Left ventricle myocardium inferior (tissue), 1 donor: ENCODE measurements at regions not wholly inside any gene's neighbourhood (a gene's known extent, or its start where the extent isn't known, plus 50 kb on each side); places are given as distances from the start of the nearest gene placed in this dataset.

Source experiments
- DNase-seq: peaks from one replicate; pipeline ENCODE4 v3.0.0-alpha.2; 2020
- H3K27ac ChIP-seq: fragments of 200-600 bp; replicated peaks from 2 replicates; pipeline ENCODE4 v1.8.0; 2021
- H3K27me3 ChIP-seq: fragments of 200-600 bp; 2 replicates; pipeline ENCODE4 v1.8.0; 2021; ENCODE audit warnings: low read depth
- H3K36me3 ChIP-seq: fragments of 200-600 bp; 2 replicates; pipeline ENCODE4 v1.8.0; 2021
- H3K4me1 ChIP-seq: fragments of 200-600 bp; 2 replicates; pipeline ENCODE4 v1.8.0; 2021
- H3K4me3 ChIP-seq: fragments of 200-600 bp; 2 replicates; pipeline ENCODE4 v1.8.0; 2021; ENCODE audit warnings: mild to moderate bottlenecking, moderate library complexity
- H3K9me3 ChIP-seq: fragments of 200-600 bp; replicated peaks from 2 replicates; pipeline ENCODE4 v1.8.0; 2021
- CTCF ChIP-seq: fragments of 200-600 bp; IDR thresholded peaks from 2 replicates; pipeline ENCODE4 v1.8.0; 2021; ENCODE audit warnings: antibody characterized with exemption, mild to moderate bottlenecking, borderline replicate concordance
- intact Hi-C: fragments of 100-400 bp; cut with micrococcal nuclease; formaldehyde crosslinking; loops from one replicate; pipeline ENCODE4 v1.11.0; 2022
- donor health status: DM: no; HTN: yes; CAD: no; lungs with severe emphysema.

GRCh38 chr13:111895896-111896821 is 170.8 kb upstream of the SOX1 start:
- Histone ChIP-seq H3K27ac (no peak overlapping the region), H3K36me3 (no peaks in the 10 kb centered on the region), H3K4me1 (peaks cover 14% of the 10 kb centered on the region)

GRCh38 chr13:111897178-111897845 is 169.6 kb upstream of the SOX1 start:
- Histone ChIP-seq H3K36me3 (no peaks in the 10 kb centered on the region), H3K27me3 (peaks cover 91% of the 10 kb centered on the region), H3K9me3 (no peaks in the 10 kb centered on the region), H3K4me3 (no peak overlapping the region), H3K4me1 (peaks cover 14% of the 10 kb centered on the region), H3K27ac (no peak overlapping the region)
- intact Hi-C loops, result no loop called here
- DNase-seq, result no peak
- no peak for TF ChIP-seq CTCF

More at GRCh38 chr13:111895896-111896821, 170.8 kb upstream of the SOX1 start:
- no peak for TF ChIP-seq CTCF
- peaks cover 4% of the 10 kb centered on the region for H3K9me3 ChIP-seq
- H3K4me3 ChIP-seq, result no peak overlapping the region
- H3K27me3 ChIP-seq, result peaks cover 95% of the 10 kb centered on the region
- intact Hi-C loops, result no loop called here
- DNase-seq, result no peak

GRCh38 chr13:111897846-111898215 is 169.1 kb upstream of the SOX1 start:
- no peak for DNase-seq
- intact Hi-C loops, result no loop called here
- H3K27me3 ChIP-seq, result peaks cover 91% of the 10 kb centered on the region

GRCh38 chr13:111898956-111899713 is 167.8 kb upstream of the SOX1 start:
- H3K4me1 ChIP-seq, result no peaks in the 10 kb centered on the region
- peaks cover 91% of the 10 kb centered on the region for H3K27me3 ChIP-seq
- H3K9me3 ChIP-seq, result no peaks in the 10 kb centered on the region
- no peak for DNase-seq
- no peaks in the 10 kb centered on the region for H3K36me3 ChIP-seq
- TF ChIP-seq CTCF, result no peak
- no peak overlapping the region for H3K27ac ChIP-seq
- H3K4me3 ChIP-seq, result no peak overlapping the region
- intact Hi-C loops, result no loop called here

More at GRCh38 chr13:111897846-111898215, 169.1 kb upstream of the SOX1 start:
- H3K4me1 ChIP-seq, result peaks cover 10% of the 10 kb centered on the region
- no peak overlapping the region for H3K27ac ChIP-seq
- H3K4me3 ChIP-seq, result no peak overlapping the region
- no peak for TF ChIP-seq CTCF
- no peaks in the 10 kb centered on the region for H3K36me3 ChIP-seq
- H3K9me3 ChIP-seq, result no peaks in the 10 kb centered on the region

- intact Hi-C loops, result no loop called here
- Histone ChIP-seq H3K36me3 (no peaks in the 10 kb centered on the region), H3K4me3 (no peak overlapping the region), H3K9me3 (no peaks in the 10 kb centered on the region), H3K4me1 (no peaks in the 10 kb centered on the region), H3K27me3 (peaks cover 91% of the 10 kb centered on the region), H3K27ac (no peak overlapping the region)
- TF ChIP-seq CTCF, result no peak
- DNase-seq, result no peak
These were observed 167.1 kb upstream of the SOX1 start for GRCh38 chr13:111899714-111900389.
